C4-2B (cell line): ENCODE measurements at regions not wholly inside any gene's neighbourhood (a gene's known extent, or its start where the extent isn't known, plus 50 kb on each side); places are given as distances from the start of the nearest gene placed in this dataset.
"Not testable (repeated sequence)": the region's sequence is repeated elsewhere in the genome, so short reads cannot be mapped to it uniquely, and the experiment has no call there.

Experiments used
- H3K27ac ChIP-seq: fragments of 450-650 bp; 2 replicates; pipeline ENCODE4 v1.5.1; 2017
- CTCF ChIP-seq: fragments of 450-650 bp; conservative IDR thresholded peaks from 2 replicates; pipeline ENCODE4 v1.5.1; 2017; ENCODE audit warnings: mild to moderate bottlenecking
- ZFX ChIP-seq: fragments of 450-650 bp; IDR thresholded peaks from 2 replicates; pipeline ENCODE4 v1.6.1; 2017

GRCh38 chr11:91075032-91075695 lies 852.3 kb upstream of the CHORDC1 start:
- no peak for TF ChIP-seq ZFX
- no peak for TF ChIP-seq CTCF
- no peak overlapping the region for H3K27ac ChIP-seq

GRCh38 chr11:91067666-91068065 lies 844.8 kb upstream of the CHORDC1 start:
- no peak overlapping the region for H3K27ac ChIP-seq
- no peak for TF ChIP-seq ZFX
- no peak for TF ChIP-seq CTCF

GRCh38 chr11:91066456-91067047 lies 843.7 kb upstream of the CHORDC1 start:
- TF ChIP-seq CTCF (no peak), ZFX (no peak)
- no peak overlapping the region for H3K27ac ChIP-seq

- not testable (repeated sequence) for H3K27ac ChIP-seq
Observed at GRCh38 chr11:91063399-91063798, 840.5 kb upstream of the CHORDC1 start.

GRCh38 chr11:91047882-91048281 lies 825.0 kb upstream of the CHORDC1 start:
- no peak overlapping the region for H3K27ac ChIP-seq
- TF ChIP-seq CTCF (no peak), ZFX (no peak)

GRCh38 chr11:91046261-91046660 lies 823.4 kb upstream of the CHORDC1 start:
- no peak overlapping the region for H3K27ac ChIP-seq
- TF ChIP-seq ZFX (no peak), CTCF (no peak)

- TF ChIP-seq CTCF = 0 out of 2 replicates have a peak, but pooled peaks have one; percentile 10
- no peak for TF ChIP-seq ZFX
- no peak overlapping the region for H3K27ac ChIP-seq
Observed at GRCh38 chr11:91041626-91042025, 818.8 kb upstream of the CHORDC1 start.

GRCh38 chr11:91023731-91024130 lies 800.9 kb upstream of the CHORDC1 start:
- no peak for TF ChIP-seq ZFX
- no peak for TF ChIP-seq CTCF
- H3K27ac ChIP-seq = no peak overlapping the region
